ENCODE measurements at regions not wholly inside any gene's neighbourhood (a gene's known extent, or its start where the extent isn't known, plus 50 kb on each side); places are given as distances from the start of the nearest gene placed in this dataset.

GRCh38 chr21:38626306-38626705, 128.0 kb upstream of the ERG start:
- DNase-seq (ENCODE audit: low read depth in 1 of 2, low spot score in 1 of 2) = no peak
- Histone ChIP-seq H3K27ac (replicated peaks) (no peak overlapping the region), H3K27me3 (ENCODE audit: insufficient read depth, poor library complexity, severe bottlenecking) (no peaks in the 10 kb centered on the region), H3K4me3 (replicated peaks; ENCODE audit: insufficient read depth, low read length) (no peak overlapping the region)
- TF ChIP-seq GABPA (IDR thresholded peaks at IDR 0.05; ENCODE audit: low read depth) = no peak
- TF ChIP-seq REST (IDR thresholded peaks at IDR 0.05; ENCODE audit: insufficient replicate concordance, low read depth) = no peak
- TF ChIP-seq SPI1 (IDR thresholded peaks at IDR 0.05; ENCODE audit: borderline replicate concordance, low read depth) = no peak
- no peak for TF ChIP-seq CTCF (IDR thresholded peaks at IDR 0.05; ENCODE audit: insufficient read depth, low read length)
- no peak for TF ChIP-seq POLR2AphosphoS5 (IDR thresholded peaks at IDR 0.05; ENCODE audit: low read depth)

GRCh38 chr21:38628349-38628748, 130.1 kb upstream of the ERG start:
- TF ChIP-seq POLR2AphosphoS5 (IDR thresholded peaks at IDR 0.05; ENCODE audit: low read depth) = no peak
- no peak for TF ChIP-seq CTCF (IDR thresholded peaks at IDR 0.05; ENCODE audit: insufficient read depth, low read length)
- no peak for TF ChIP-seq GABPA (IDR thresholded peaks at IDR 0.05; ENCODE audit: low read depth)
- TF ChIP-seq REST (IDR thresholded peaks at IDR 0.05; ENCODE audit: insufficient replicate concordance, low read depth) = no peak
- no peak for TF ChIP-seq SPI1 (IDR thresholded peaks at IDR 0.05; ENCODE audit: borderline replicate concordance, low read depth)
- no peak for DNase-seq (ENCODE audit: low read depth in 1 of 2, low spot score in 1 of 2)
- no peaks in the 10 kb centered on the region for H3K27me3 ChIP-seq (ENCODE audit: insufficient read depth, poor library complexity, severe bottlenecking)
- H3K4me3 ChIP-seq (replicated peaks; ENCODE audit: insufficient read depth, low read length) = no peak overlapping the region
- H3K27ac ChIP-seq (replicated peaks) = no peak overlapping the region

GRCh38 chr21:38631206-38631605, 132.9 kb upstream of the ERG start:
- TF ChIP-seq REST (IDR thresholded peaks at IDR 0.05; ENCODE audit: insufficient replicate concordance, low read depth) (no peak), POLR2AphosphoS5 (IDR thresholded peaks at IDR 0.05; ENCODE audit: low read depth) (no peak), GABPA (IDR thresholded peaks at IDR 0.05; ENCODE audit: low read depth) (no peak), SPI1 (IDR thresholded peaks at IDR 0.05; ENCODE audit: borderline replicate concordance, low read depth) (no peak), CTCF (IDR thresholded peaks at IDR 0.05; ENCODE audit: insufficient read depth, low read length) (no peak)
- Histone ChIP-seq H3K4me3 (replicated peaks; ENCODE audit: insufficient read depth, low read length) (no peak overlapping the region), H3K27ac (replicated peaks) (no peak overlapping the region), H3K27me3 (ENCODE audit: insufficient read depth, poor library complexity, severe bottlenecking) (no peaks in the 10 kb centered on the region)
- DNase-seq (ENCODE audit: low read depth in 1 of 2, low spot score in 1 of 2) = no peak
